IMR-90 (cell line): ENCODE measurements at regions not wholly inside any gene's neighbourhood (a gene's known extent, or its start where the extent isn't known, plus 50 kb on each side); places are given as distances from the start of the nearest gene placed in this dataset.

ENCODE experiments used
- ATAC-seq: fragments of 200-7000 bp; cut with Tn5 transposase; 2 replicates; pipeline ENCODE4 v1.9.1; 2020; ENCODE audit warnings: low read depth, mild to moderate bottlenecking, moderate library complexity
- BruUV-seq: library from RNA; stranded (reverse); fragments of 400-500 nt; replicated peaks from 2 replicates; lab custom pipeline; 2021; lab: Mats Ljungman, UMichigan
- CTCF ChIA-PET: fragments of 300-600 bp; formaldehyde crosslinking; extraction: SDS; loops from one replicate; lab custom pipeline; 2021; ENCODE audit warnings: antibody characterized with exemption; lab: Yijun Ruan, JAX
- POLR2A ChIA-PET: fragments of 300-600 bp; sonication (Branson Sonifier 250); formaldehyde crosslinking; loops from one replicate; lab custom pipeline; 2022; ENCODE audit warnings: antibody characterized with exemption; ENCODE audit not compliant: unreplicated experiment; lab: Charles Lee
- DNase-seq: peaks from one replicate; pipeline ENCODE4 v3.0.0; 2013
- H2AFZ ChIP-seq: replicated peaks from 2 replicates; pipeline ENCODE3; 2013; ENCODE audit warnings: low read length, mild to moderate bottlenecking; ENCODE audit not compliant: poor library complexity
- H2AK5ac ChIP-seq: 2 replicates; pipeline ENCODE4 v1.6.1; 2013; ENCODE audit warnings: low read depth, low read length, inconsistent platforms
- H2AK9ac ChIP-seq: replicated peaks from 2 replicates; pipeline ENCODE3; 2013; ENCODE audit warnings: mild to moderate bottlenecking, low read depth, low read length, moderate library complexity; ENCODE audit not compliant: poor library complexity
- H2BK120ac ChIP-seq: 2 replicates; pipeline ENCODE4 v1.6.1; 2013; ENCODE audit warnings: low read depth, low read length, inconsistent platforms
- H2BK15ac ChIP-seq: 3 replicates; pipeline ENCODE4 v1.6.1; 2013; ENCODE audit warnings: low read depth, low read length, inconsistent platforms
- H2BK20ac ChIP-seq: 2 replicates; pipeline ENCODE4 v1.6.1; 2013; ENCODE audit warnings: low read depth, mild to moderate bottlenecking, inconsistent platforms, low read length, moderate library complexity
- H2BK5ac ChIP-seq: 2 replicates; pipeline ENCODE4 v1.6.1; 2013; ENCODE audit warnings: mild to moderate bottlenecking, low read depth, low read length, inconsistent platforms; ENCODE audit not compliant: poor library complexity, severe bottlenecking
- H3K14ac ChIP-seq: replicated peaks from 2 replicates; pipeline ENCODE4 v1.6.1; 2013; ENCODE audit warnings: low read depth, low read length, inconsistent platforms
- H3K18ac ChIP-seq: 2 replicates; pipeline ENCODE4 v1.6.1; 2013; ENCODE audit warnings: low read depth, low read length, control low read depth
- H3K23ac ChIP-seq: 2 replicates; pipeline ENCODE4 v1.6.1; 2013; ENCODE audit warnings: low read depth, low read length, inconsistent platforms
- H3K27ac ChIP-seq: 2 replicates; pipeline ENCODE4 v1.5.1; 2013; ENCODE audit warnings: mild to moderate bottlenecking, control low read depth, low read length; ENCODE audit not compliant: insufficient read depth
- H3K27me3 ChIP-seq: 2 replicates; pipeline ENCODE4 v1.6.1; 2013; ENCODE audit warnings: low read length; ENCODE audit not compliant: control insufficient read depth, insufficient read depth
- H3K36me3 ChIP-seq: 2 replicates; pipeline ENCODE4 v1.6.1; 2013; ENCODE audit warnings: low read length, mixed read lengths; ENCODE audit not compliant: control insufficient read depth, insufficient read depth
- H3K4ac ChIP-seq: 2 replicates; pipeline ENCODE4 v1.6.1; 2013; ENCODE audit warnings: low read depth, low read length, inconsistent platforms
- H3K4me1 ChIP-seq: 2 replicates; pipeline ENCODE4 v1.6.1; 2013; ENCODE audit warnings: low read length, mixed read lengths; ENCODE audit not compliant: control insufficient read depth, insufficient read depth
- H3K4me2 ChIP-seq: 2 replicates; pipeline ENCODE4 v1.6.1; 2013; ENCODE audit warnings: low read depth, mild to moderate bottlenecking, control low read depth, low read length, moderate library complexity
- H3K4me3 ChIP-seq: 2 replicates; pipeline ENCODE4 v1.5.1; 2013; ENCODE audit warnings: low read depth, mild to moderate bottlenecking, control low read depth, low read length, moderate library complexity; ENCODE audit not compliant: insufficient read depth
- H3K56ac ChIP-seq: 2 replicates; pipeline ENCODE4 v1.6.1; 2013; ENCODE audit warnings: low read length, inconsistent platforms; ENCODE audit not compliant: insufficient read depth; ENCODE audit errors: extremely low read depth
- H3K79me1 ChIP-seq, 2 experiments: 2 replicates each; pipeline ENCODE4 v1.6.1; 2013; ENCODE audit warnings: low read length in 2 of 2, inconsistent platforms in 1 of 2, low read depth in 1 of 2
- H3K9ac ChIP-seq: 2 replicates; pipeline ENCODE4 v1.6.1; 2013; ENCODE audit warnings: low read depth, low read length, control low read depth
- H3K9me1 ChIP-seq: 2 replicates; pipeline ENCODE4 v1.6.1; 2013; ENCODE audit warnings: low read length, inconsistent platforms; ENCODE audit not compliant: insufficient read depth
- H3K9me3 ChIP-seq: 2 replicates; pipeline ENCODE4 v1.6.1; 2013; ENCODE audit warnings: low read length; ENCODE audit not compliant: control insufficient read depth, insufficient read depth
- H4K20me1 ChIP-seq: 2 replicates; pipeline ENCODE4 v1.6.1; 2013; ENCODE audit warnings: low read length, inconsistent platforms; ENCODE audit not compliant: insufficient read depth
- H4K5ac ChIP-seq: 2 replicates; pipeline ENCODE4 v1.6.1; 2013; ENCODE audit warnings: mild to moderate bottlenecking, low read depth, low read length, control low read depth
- H4K8ac ChIP-seq, 2 experiments: 2 replicates each; pipeline ENCODE4 v1.6.1; 2013; ENCODE audit warnings: low read depth in 2 of 2, low read length in 2 of 2, control low read depth in 1 of 2, inconsistent platforms in 1 of 2
- H4K91ac ChIP-seq: 2 replicates; pipeline ENCODE4 v1.6.1; 2013; ENCODE audit warnings: low read depth, low read length, inconsistent platforms; ENCODE audit not compliant: insufficient read depth
- BHLHE40 ChIP-seq: fragments of 150-350 bp; IDR thresholded peaks from 2 replicates; pipeline ENCODE4 v1.6.1; 2016; ENCODE audit warnings: mild to moderate bottlenecking, low read depth, low read length
- CEBPB ChIP-seq: IDR thresholded peaks from 2 replicates; pipeline ENCODE4 v1.6.1; 2012; ENCODE audit warnings: low read depth, low read length, improper control_type of control experiment
- CHD1 ChIP-seq: IDR thresholded peaks from 2 replicates; pipeline ENCODE4 v1.6.1; 2012; ENCODE audit warnings: low read depth, low read length, improper control_type of control experiment
- CTCF ChIP-seq: conservative IDR thresholded peaks from 2 replicates; pipeline ENCODE4 v1.5.1; 2012; ENCODE audit warnings: mild to moderate bottlenecking, low read depth, low read length, improper control_type of control experiment
- FOS ChIP-seq: fragments of 150-350 bp; IDR thresholded peaks from 2 replicates; pipeline ENCODE4 v1.6.1; 2016; ENCODE audit warnings: low read depth, low read length
- MAFK ChIP-seq: IDR thresholded peaks from 2 replicates; pipeline ENCODE4 v1.6.1; 2012; ENCODE audit warnings: low read depth, low read length, improper control_type of control experiment
- MAZ ChIP-seq: IDR thresholded peaks from 2 replicates; pipeline ENCODE4 v1.6.1; 2012; ENCODE audit warnings: low read depth, mild to moderate bottlenecking, low read length, improper control_type of control experiment, moderate library complexity, borderline replicate concordance
- MXI1 ChIP-seq: IDR thresholded peaks from 2 replicates; pipeline ENCODE4 v1.6.1; 2012; ENCODE audit warnings: low read depth, mild to moderate bottlenecking, low read length, moderate library complexity, borderline replicate concordance
- NFE2L2 ChIP-seq: fragments of 150-350 bp; IDR thresholded peaks from 2 replicates; pipeline ENCODE4 v1.6.1; 2016; ENCODE audit warnings: low read depth, mild to moderate bottlenecking, low read length
- POLR2A ChIP-seq: IDR thresholded peaks from 2 replicates; pipeline ENCODE4 v1.6.1; 2012; ENCODE audit warnings: mild to moderate bottlenecking, low read depth, low read length
- RAD21 ChIP-seq: IDR thresholded peaks from 2 replicates; pipeline ENCODE4 v1.6.1; 2012; ENCODE audit warnings: low read length, improper control_type of control experiment
- RCOR1 ChIP-seq: IDR thresholded peaks from 2 replicates; pipeline ENCODE4 v1.6.1; 2012; ENCODE audit warnings: mild to moderate bottlenecking, low read length, improper control_type of control experiment; ENCODE audit not compliant: insufficient replicate concordance
- RFX5 ChIP-seq: IDR thresholded peaks from 2 replicates; pipeline ENCODE4 v1.8.0; 2012; ENCODE audit warnings: low read depth, mild to moderate bottlenecking, low read length, moderate library complexity
- SMC3 ChIP-seq: fragments of 150-350 bp; IDR thresholded peaks from 2 replicates; pipeline ENCODE4 v1.6.1; 2016; ENCODE audit warnings: low read depth, mild to moderate bottlenecking, antibody characterized with exemption, low read length, moderate library complexity
- WGBS, 2 experiments: methylation state at CpG; one replicate each; pipeline versions ENCODE4 v1.1.5 to v1.1.7; 2013; ENCODE audit warnings: missing lambda C conversion rate in 2 of 2; ENCODE audit not compliant: insufficient read length in 1 of 2; ENCODE audit errors: extremely low coverage in 2 of 2; 5-methylcytosine and 5-hydroxymethylcytosine counted together
- dilution Hi-C: fragments of 300-500 bp; cut with HindIII; formaldehyde crosslinking; loops from one replicate; pipeline ENCODE4 v1.14.3; 2018; ENCODE audit warnings: low sequenced_read_pairs; ENCODE audit not compliant: unreplicated experiment
- in situ Hi-C: fragments of 300-500 bp; cut with MboI; formaldehyde crosslinking; loops from 3 replicates; pipeline ENCODE4 v1.14.3; 2019; ENCODE audit warnings: low sequenced_read_pairs, inconsistent platforms, mixed read lengths
- intact Hi-C: fragments of 100-400 bp; cut with micrococcal nuclease; formaldehyde crosslinking; loops from 2 replicates; pipeline ENCODE4 v1.10.0; 2022
- TF ChIP-seq, protein P1 (sequence below): fragments of 150-350 bp; IDR thresholded peaks from 2 replicates; pipeline ENCODE4 v1.6.1; 2016; ENCODE audit warnings: low read depth, mild to moderate bottlenecking, low read length, moderate library complexity, borderline replicate concordance
- TF ChIP-seq, protein P2 (sequence below): fragments of 150-350 bp; IDR thresholded peaks from 2 replicates; pipeline ENCODE4 v1.6.1; 2017; ENCODE audit warnings: mild to moderate bottlenecking, antibody characterized with exemption, low read length, low read depth

GRCh38 chr5:68818057-68818695 lies 275.6 kb upstream of the SLC30A5 start:
- no CpG with 5 or more reads among the region's 11 CpGs for WGBS, 2 experiments
- Histone ChIP-seq H3K56ac (no peak overlapping the region), H2BK120ac (no peak overlapping the region), H4K20me1 (no peaks in the 10 kb centered on the region), H3K14ac (no peak overlapping the region), H3K4me3 (no peak overlapping the region), H4K5ac (no peak overlapping the region), H2AK5ac (no peak overlapping the region), H3K4ac (no peak overlapping the region), H3K36me3 (no peaks in the 10 kb centered on the region), H3K4me1 (no peaks in the 10 kb centered on the region), H3K9me1 (no peaks in the 10 kb centered on the region), H4K91ac (no peak overlapping the region), H2BK5ac (no peak overlapping the region), H2AFZ (no peak overlapping the region), H2BK20ac (no peak overlapping the region), H3K79me1 (no peaks in the 10 kb centered on the region), H3K27ac (no peak overlapping the region), H2BK15ac (no peak overlapping the region), H3K9ac (no peak overlapping the region), H3K9me3 (no peaks in the 10 kb centered on the region), H3K23ac (no peak overlapping the region), H4K8ac (no peak overlapping the region), H2AK9ac (no peak overlapping the region), H3K27me3 (no peaks in the 10 kb centered on the region), H3K4me2 (no peak overlapping the region), H3K18ac (no peak overlapping the region)
- intact Hi-C loops, result no loop called here
- BruUV-seq, result no TSS peak
- no peak for DNase-seq
- dilution Hi-C loops, result no loop called here
- ATAC-seq, result no peak
- CTCF ChIA-PET, result no interaction called here
- POLR2A ChIA-PET, result no interaction called here
- in situ Hi-C loops, result no loop called here
- no peak for TF ChIP-seq MAZ
- no peak for TF ChIP-seq FOS
- no peak for TF ChIP-seq NFE2L2
- TF ChIP-seq POLR2A, result no peak
- no peak for TF ChIP-seq MAFK
- no peak for TF ChIP-seq SMC3
- no peak for TF ChIP-seq CTCF
- no peak for TF ChIP-seq CEBPB
- TF ChIP-seq MXI1, result no peak
- TF ChIP-seq RAD21, result no peak
- TF ChIP-seq, protein P1, sequence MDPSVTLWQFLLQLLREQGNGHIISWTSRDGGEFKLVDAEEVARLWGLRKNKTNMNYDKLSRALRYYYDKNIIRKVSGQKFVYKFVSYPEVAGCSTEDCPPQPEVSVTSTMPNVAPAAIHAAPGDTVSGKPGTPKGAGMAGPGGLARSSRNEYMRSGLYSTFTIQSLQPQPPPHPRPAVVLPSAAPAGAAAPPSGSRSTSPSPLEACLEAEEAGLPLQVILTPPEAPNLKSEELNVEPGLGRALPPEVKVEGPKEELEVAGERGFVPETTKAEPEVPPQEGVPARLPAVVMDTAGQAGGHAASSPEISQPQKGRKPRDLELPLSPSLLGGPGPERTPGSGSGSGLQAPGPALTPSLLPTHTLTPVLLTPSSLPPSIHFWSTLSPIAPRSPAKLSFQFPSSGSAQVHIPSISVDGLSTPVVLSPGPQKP, result no peak
- no peak for TF ChIP-seq BHLHE40
- TF ChIP-seq, protein P2, sequence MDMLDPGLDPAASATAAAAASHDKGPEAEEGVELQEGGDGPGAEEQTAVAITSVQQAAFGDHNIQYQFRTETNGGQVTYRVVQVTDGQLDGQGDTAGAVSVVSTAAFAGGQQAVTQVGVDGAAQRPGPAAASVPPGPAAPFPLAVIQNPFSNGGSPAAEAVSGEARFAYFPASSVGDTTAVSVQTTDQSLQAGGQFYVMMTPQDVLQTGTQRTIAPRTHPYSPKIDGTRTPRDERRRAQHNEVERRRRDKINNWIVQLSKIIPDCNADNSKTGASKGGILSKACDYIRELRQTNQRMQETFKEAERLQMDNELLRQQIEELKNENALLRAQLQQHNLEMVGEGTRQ, result no peak
- TF ChIP-seq RFX5, result no peak
- TF ChIP-seq RCOR1, result no peak
- TF ChIP-seq CHD1, result no peak
